ENCODE measurements at regions not wholly inside any gene's neighbourhood (a gene's known extent, or its start where the extent isn't known, plus 50 kb on each side); places are given as distances from the start of the nearest gene placed in this dataset.

GRCh38 chr12:59873136-59873535, 277.3 kb downstream of the SLC16A7 start:
- DNase-seq, result no peak

DNA sequence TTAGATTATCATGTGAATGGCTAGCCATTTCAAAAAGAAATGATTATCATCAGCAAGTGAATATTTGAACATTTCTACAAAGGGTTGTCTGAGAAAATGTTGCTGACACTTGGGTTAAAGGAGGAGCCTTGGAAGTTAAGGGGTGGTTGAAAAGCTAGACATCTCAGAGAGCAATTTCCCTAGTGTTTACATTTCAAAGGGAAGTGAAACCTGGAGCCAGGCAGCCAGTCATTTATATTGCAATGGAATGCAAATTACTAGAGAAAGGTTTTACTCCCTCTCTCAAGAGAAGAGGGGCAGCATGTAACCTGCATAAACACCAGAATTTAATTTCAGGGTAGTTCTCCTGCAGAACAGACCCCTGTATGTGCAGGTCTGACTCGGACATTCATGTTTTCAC, 279.0 kb downstream of the SLC16A7 start:
- no peaks in the 10 kb centered on the region for H3K9me3 ChIP-seq (ENCODE audit: severe bottlenecking)
- TF ChIP-seq, protein P1, sequence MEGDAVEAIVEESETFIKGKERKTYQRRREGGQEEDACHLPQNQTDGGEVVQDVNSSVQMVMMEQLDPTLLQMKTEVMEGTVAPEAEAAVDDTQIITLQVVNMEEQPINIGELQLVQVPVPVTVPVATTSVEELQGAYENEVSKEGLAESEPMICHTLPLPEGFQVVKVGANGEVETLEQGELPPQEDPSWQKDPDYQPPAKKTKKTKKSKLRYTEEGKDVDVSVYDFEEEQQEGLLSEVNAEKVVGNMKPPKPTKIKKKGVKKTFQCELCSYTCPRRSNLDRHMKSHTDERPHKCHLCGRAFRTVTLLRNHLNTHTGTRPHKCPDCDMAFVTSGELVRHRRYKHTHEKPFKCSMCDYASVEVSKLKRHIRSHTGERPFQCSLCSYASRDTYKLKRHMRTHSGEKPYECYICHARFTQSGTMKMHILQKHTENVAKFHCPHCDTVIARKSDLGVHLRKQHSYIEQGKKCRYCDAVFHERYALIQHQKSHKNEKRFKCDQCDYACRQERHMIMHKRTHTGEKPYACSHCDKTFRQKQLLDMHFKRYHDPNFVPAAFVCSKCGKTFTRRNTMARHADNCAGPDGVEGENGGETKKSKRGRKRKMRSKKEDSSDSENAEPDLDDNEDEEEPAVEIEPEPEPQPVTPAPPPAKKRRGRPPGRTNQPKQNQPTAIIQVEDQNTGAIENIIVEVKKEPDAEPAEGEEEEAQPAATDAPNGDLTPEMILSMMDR (IDR thresholded peaks at IDR 0.05; ENCODE audit: low read depth, low read length), result no peak
- no peak overlapping the region for H3K4me3 ChIP-seq (ENCODE audit: low read depth, low read length)
- no peaks in the 10 kb centered on the region for H3K36me3 ChIP-seq
- no peak overlapping the region for H3K27ac ChIP-seq
- no peak for DNase-seq
- no peaks in the 10 kb centered on the region for H3K27me3 ChIP-seq (ENCODE audit: insufficient read depth, low read depth, severe bottlenecking)

More at GRCh38 chr12:59873136-59873535, 277.3 kb downstream of the SLC16A7 start:
- Histone ChIP-seq H3K9me3 (ENCODE audit: severe bottlenecking) (no peaks in the 10 kb centered on the region), H3K36me3 (no peaks in the 10 kb centered on the region), H3K4me3 (ENCODE audit: low read depth, low read length) (no peak overlapping the region), H3K27ac (no peak overlapping the region), H3K27me3 (ENCODE audit: insufficient read depth, low read depth, severe bottlenecking) (no peaks in the 10 kb centered on the region)
- TF ChIP-seq, protein P1 (IDR thresholded peaks at IDR 0.05; ENCODE audit: low read depth, low read length), result no peak

DNA sequence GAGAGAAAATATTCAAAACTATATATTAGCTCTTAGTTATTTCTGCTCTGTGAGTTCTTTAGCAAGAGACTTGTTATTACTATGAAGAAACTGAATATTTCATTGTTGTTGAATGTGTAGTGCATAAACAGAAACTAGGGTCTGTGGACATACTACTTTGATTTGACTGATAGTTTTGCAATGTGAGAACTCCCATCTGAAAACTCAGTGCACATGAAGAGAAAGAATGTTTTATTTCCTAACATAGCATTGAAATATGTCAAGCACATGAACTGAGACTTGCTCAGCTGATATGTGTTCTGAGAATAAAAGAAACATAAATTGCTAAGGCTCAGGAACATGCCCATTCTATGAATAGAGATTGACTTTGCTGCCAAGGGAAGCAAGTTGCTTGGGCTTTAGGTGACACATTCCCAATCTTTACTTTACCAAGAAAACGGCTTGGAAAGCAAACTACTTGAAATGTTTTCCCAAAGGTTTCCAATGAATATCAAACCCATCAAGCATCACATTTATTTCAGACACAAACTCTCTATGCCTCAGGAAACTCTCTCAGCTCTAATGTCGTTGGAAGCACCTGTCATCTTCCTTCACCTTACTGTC, 290.4 kb downstream of the SLC16A7 start:
- Histone ChIP-seq H3K36me3 (no peaks in the 10 kb centered on the region), H3K9me3 (ENCODE audit: severe bottlenecking) (no peaks in the 10 kb centered on the region), H3K27ac (no peak overlapping the region), H3K4me3 (ENCODE audit: low read depth, low read length) (no peak overlapping the region), H3K27me3 (ENCODE audit: insufficient read depth, low read depth, severe bottlenecking) (no peaks in the 10 kb centered on the region)
- DNase-seq, result no peak
- TF ChIP-seq, protein P1 (IDR thresholded peaks at IDR 0.05; ENCODE audit: low read depth, low read length), result no peak

DNA sequence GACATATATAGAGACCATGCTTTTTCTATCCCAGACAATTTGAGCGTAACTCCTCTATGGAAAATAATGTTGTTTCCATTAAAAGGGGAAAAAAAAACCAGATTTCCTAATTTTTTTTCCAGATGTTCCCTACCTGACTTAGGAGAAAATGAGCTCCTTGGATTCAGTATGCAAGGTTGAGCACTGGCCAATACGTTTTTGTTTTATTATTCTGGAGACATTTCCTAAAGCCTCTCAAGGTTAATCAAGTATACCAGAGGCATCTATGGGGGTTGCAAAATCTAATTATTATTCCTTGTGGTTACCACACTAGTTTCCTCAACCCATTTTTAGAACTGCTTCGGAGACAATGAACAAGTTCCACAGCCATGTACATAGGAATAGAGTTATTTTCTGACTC, 291.3 kb downstream of the SLC16A7 start:
- no peaks in the 10 kb centered on the region for H3K9me3 ChIP-seq (ENCODE audit: severe bottlenecking)
- no peaks in the 10 kb centered on the region for H3K27me3 ChIP-seq (ENCODE audit: insufficient read depth, low read depth, severe bottlenecking)
- no peak overlapping the region for H3K27ac ChIP-seq
- DNase-seq, result no peak
- TF ChIP-seq, protein P1 (IDR thresholded peaks at IDR 0.05; ENCODE audit: low read depth, low read length), result no peak
- H3K36me3 ChIP-seq, result no peaks in the 10 kb centered on the region
- no peak overlapping the region for H3K4me3 ChIP-seq (ENCODE audit: low read depth, low read length)

DNA sequence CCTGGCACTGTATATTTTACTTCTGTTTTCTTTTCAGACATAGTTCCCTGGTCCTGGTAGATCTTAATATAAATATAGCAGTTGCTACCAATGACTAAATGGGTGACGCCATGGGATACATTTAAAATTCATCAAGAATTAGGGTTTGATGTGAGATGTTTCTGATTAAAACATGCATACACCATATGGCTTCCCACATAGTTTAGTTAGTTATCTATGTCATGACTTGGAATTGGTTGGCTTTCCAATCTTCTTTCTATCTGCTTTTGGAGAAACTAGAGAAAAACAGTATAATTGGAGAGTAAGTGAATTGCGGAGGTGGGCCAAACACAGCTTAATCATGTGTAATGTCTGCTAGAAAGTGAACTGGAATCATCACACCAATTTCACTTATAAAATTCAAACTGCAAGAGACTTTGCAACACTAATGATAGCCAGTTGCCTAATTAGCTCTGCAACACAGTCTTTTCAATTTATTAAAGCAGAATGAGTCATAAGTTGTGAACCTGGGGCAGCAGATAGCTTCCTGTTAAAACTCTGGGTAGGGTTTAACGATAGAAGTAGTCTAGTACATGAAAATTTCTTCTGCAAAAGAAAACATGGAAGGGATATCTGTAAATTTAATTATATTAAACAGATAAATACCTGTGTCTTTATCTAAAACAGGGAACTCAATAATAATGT, 295.2 kb downstream of the SLC16A7 start:
- Histone ChIP-seq H3K27me3 (ENCODE audit: insufficient read depth, low read depth, severe bottlenecking) (no peaks in the 10 kb centered on the region), H3K9me3 (ENCODE audit: severe bottlenecking) (no peaks in the 10 kb centered on the region), H3K36me3 (no peaks in the 10 kb centered on the region), H3K4me3 (ENCODE audit: low read depth, low read length) (no peak overlapping the region), H3K27ac (no peak overlapping the region)
- no peak for DNase-seq
- TF ChIP-seq, protein P1 (IDR thresholded peaks at IDR 0.05; ENCODE audit: low read depth, low read length), result no peak

Measured in WERI-Rb-1 (cell line).